Activated CD4-positive, alpha-beta T cell treated with anti-CD3 and anti-CD28 coated beads, Interleukin-10, Interleukin-2, amounts not matched to agents 100 ng/mL and 50 ng/mL, durations not matched to agents 16 hours and 8 hours (primary cell): ENCODE measurements at regions not wholly inside any gene's neighbourhood (a gene's known extent, or its start where the extent isn't known, plus 50 kb on each side); places are given as distances from the start of the nearest gene placed in this dataset.

Experiments
- DNase-seq: peaks from one replicate; pipeline ENCODE4 v3.0.0-alpha.2; 2020

DNA sequence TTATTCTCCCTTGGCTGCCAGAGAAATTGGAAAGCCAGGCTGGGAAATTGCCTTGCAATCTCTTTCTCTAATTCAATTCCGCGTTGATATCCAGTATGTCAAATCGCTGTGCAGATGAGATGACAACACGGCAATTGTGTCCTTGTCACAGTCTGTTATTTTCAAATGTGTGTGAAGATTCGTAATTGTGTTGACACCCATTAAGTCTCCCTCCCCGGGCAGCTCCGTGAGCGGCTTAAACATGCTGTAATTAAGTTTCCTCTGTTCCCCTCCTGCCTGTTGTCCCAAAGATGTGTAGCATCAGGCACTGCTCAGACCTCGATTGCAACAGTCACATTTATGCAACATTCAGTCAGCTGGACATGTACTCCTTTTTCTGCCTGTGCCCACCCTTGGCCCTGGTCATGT is 209.5 kb downstream of the LPIN1 start:
- no peak for DNase-seq

DNA sequence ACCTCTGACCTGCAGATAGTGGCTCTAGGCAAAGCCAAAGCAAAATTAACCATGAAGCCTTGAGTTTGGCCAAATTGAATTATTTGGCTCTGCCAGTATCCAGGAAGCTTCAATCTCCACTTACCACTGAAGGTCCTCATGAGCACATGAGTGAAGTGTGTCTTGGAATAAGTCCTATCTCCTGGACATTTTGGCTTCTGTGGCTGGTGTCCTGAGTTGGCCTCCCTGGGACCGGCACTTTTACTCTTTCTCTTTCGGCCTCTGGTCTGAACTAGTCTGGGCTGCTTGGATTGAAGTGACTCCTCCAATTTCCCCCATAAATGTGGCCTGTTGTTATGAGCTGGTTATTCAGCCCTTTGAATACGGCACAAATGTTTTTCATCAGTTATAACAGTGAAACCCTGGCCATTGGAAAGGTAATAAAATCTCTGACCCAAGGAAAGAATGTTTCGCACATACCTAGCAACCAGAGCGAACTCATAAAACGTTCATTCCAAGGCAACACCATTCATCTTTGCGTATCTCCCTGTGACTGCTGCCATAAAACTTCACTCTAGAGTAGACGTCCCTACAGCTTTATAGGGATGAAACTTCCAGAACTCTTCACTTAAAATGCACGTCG is 216.4 kb downstream of the LPIN1 start:
- DNase-seq: no peak

DNA sequence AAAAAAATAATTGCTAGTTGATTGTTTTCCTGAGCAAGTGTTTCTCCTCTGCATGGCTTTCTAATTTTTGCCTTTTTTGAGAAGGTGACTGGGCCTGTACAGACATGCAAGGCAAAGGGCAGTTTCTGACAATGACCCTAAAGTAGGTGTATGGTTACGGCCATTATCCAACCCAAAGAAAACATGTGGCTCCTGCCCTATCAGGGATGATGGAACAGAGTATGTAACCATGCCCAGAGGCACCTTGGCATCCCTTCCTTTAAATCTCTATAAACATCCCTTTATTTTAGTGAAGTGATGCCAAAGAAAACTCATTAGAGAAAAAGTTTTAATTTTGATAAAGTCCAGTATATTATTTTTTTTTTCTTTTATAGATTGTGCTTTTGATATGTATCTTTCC is 217.5 kb downstream of the LPIN1 start:
- DNase-seq: no peak

DNA sequence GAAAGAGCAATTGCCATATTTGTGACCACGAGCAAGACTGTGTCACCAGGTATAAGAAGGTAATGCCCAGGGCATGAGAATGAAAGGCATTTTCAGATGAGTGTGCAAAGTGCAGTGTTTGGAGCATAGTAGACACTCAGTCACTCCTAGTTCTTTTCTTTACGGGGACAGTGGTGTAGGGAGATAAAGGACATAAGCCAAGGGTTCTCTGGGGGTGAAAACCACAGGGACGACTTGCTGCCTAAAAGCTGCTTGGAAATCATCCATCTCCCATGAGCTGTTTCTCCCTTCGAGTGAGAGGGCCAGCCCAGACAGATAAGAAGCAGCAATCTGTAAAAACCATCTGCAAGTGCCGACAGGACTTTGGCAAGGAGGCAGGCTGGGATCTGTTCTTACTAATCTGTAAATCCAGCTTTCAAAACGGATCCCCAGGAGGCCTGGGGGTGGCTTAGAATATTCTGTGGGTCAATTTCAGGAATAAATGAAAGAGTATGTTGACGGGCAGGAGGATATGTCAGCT is 221.6 kb downstream of the LPIN1 start:
- DNase-seq: no peak

DNA sequence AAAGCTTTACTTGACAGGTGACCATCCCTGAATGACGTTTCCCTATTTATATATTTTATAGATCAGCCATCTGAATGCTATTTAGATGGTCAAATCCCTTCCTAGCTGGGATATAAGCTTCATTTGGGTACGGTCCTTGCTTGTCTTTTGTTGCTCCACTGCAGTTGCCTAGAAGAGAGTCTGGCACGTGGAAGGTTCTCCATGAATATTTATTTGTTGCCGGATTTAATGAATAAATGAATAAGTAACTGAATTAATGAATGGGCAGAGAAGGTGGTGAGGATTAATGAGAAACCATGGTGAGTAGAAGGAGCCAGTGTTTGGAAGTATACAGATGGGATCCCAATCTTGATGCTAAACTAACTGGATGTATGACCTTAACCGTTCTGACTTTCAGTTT is 222.1 kb downstream of the LPIN1 start:
- no peak for DNase-seq

DNA sequence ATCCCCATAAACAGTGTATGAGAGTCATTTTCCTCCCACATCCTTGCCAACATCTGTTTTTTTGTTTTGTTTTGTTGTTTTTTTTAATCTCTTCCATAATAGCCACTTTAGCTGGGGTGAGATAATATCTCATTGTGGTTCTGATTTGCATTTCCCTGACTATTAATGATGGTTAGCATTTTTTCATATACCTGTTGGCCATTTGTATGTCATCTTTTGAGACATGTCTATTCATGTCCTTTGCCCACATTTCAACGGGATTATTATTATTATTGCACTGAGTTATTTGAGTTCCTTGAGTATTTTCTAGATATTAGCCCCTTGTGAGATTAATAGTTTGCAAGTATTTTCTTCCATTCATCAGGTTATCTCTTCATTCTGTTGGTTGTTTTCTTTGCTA is 223.3 kb downstream of the LPIN1 start:
- DNase-seq: no peak

DNA sequence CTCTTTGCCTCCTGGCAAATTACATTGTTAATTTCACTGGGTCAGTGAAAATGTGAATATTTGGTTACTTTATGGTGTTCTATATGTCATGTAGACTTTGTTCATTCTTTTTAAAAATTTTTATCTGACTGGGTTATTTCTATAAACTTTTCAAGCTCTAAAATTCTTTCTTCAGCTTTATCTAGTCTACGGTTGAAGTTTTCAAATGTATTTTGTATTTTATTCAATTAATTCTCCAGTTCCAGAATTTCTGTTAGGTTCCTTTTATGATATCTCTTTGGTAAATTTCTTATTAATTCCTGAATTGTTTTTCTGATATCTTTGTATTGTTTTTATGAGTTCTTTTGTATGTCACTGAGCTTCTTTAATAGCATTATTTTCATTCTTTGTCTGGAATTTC is 228.1 kb downstream of the LPIN1 start:
- DNase-seq: no peak

DNA sequence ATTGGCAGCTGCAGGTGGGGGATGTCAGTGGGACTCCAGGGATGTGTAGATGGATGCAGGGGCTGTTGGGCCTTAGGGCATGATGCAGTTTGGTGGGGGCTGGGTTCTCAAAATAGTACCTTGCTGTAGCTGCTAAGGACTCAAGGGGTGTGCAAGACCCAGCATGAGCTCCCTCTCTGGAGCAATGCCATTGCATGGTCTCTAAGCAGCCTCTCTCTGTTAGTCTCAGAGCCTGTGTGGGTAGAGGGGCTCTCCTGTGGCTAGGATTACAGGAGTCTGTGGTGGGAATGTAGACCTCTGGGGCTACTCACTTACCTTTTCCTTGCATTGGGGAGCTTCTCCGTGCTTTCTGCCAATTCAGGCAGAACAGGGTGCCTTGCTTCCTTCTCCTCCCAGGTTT is 228.9 kb downstream of the LPIN1 start:
- DNase-seq: no peak

DNA sequence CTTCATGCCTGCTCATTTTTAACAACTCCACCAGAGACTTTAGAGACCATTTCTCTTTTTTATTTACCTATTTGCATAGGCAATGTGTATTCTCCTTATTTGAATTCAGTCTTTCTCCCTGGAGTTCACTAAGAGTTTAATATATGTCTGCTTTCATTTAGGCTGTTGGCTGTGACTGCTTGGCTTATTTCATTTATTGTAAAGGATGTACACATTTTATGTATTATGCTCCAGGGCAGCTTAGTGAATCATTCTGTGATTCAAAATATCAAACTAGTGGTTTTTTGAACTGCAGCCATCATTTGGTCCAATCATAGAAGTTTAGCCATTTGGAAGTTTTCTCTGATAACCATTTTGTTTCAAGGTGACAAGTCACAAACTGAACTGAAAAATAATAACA is 229.6 kb downstream of the LPIN1 start:
- DNase-seq: no peak

DNA sequence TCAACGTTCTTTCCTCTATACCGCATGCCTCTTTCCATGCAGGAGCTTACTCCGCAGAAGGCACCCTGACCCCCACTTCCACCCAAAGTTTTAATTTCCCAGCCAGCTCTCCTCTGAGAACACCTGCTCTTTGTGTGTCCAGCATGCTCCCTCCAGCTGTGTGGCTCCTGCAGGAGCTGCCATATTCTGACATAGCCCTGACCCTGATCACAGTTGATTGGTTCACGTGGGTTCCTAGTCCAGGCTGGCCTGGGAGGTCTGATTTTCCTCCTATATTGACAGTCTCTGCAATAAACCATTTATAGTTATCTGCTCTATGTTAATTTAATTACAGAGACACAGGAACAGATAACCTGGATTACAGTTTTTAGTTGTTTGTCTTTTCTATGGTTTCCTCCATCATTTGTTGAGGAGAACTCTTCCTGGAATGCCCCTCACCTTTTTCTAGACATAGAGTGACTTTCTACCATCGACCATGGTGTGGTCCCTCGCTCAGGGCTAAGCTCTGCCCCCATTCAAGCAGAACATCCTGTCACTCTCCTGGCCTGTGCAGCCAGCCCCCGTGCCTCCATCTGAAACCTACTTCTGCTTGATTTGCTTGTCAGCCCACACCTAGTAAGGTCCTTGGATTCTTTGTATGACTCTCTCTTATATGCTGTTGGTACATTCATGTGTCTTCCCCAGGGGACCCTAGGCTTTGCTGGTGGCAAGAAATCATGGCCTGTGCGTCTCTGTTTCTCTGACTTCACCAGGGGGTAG is 231.5 kb downstream of the LPIN1 start:
- no peak for DNase-seq

DNA sequence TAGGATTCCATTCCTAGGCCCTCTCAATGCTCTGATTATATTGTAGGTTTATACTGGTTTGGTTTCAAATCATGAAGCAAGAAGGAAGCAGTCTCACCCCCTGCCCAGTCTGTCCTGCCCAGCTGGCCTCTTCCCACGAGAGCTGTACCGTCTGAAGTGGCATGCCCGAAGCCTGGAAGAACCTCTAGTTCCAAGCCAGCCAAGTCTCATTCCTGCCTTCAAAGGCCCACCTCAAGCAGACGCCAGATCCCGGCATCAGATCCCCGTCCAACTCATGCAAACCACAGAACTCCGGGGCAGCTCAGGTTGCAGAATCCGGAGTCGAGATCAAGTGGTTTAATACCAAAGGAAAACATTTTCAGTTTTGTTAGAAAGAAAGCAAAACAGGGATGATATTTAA is 234.4 kb downstream of the LPIN1 start:
- no peak for DNase-seq

DNA sequence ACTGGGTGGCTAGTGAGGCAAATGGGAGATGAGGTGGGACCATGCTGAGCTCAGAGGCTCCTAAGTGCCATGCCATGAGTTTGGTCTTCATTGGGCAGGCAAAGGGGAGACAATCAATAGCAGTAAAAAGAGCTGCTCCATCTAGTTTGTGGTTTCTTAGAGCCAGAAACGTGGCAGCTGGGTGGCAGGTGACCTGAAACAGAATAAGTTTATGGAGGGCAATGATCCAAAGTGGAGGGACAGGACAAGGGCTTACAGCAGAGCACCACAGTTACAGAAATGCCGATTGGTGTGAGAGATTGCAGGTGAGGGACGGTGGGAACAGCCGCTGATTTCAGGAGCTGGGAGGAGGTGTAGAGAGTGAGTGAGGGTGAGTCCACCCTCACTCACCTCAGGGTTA is 237.0 kb downstream of the LPIN1 start:
- no peak for DNase-seq

DNA sequence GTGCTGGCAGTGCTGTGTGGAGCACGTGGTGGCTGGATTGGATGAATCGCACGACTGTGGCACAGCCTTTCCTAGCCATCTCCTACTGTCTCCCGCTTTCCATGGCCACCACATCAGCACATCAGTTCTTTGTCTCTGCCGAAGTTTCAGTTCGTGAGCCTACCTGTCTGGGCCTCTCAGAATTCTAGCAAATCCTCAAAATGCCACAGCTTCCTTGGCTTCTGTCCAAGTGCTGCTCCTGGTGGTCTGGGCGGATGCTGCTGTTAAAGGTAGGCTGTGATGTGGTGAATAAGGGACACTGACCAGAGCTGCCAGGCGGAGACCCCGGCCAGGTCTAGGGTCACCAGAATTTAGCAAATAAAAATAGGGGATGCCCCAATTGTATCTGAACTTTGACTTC is 237.4 kb downstream of the LPIN1 start:
- no peak for DNase-seq

DNA sequence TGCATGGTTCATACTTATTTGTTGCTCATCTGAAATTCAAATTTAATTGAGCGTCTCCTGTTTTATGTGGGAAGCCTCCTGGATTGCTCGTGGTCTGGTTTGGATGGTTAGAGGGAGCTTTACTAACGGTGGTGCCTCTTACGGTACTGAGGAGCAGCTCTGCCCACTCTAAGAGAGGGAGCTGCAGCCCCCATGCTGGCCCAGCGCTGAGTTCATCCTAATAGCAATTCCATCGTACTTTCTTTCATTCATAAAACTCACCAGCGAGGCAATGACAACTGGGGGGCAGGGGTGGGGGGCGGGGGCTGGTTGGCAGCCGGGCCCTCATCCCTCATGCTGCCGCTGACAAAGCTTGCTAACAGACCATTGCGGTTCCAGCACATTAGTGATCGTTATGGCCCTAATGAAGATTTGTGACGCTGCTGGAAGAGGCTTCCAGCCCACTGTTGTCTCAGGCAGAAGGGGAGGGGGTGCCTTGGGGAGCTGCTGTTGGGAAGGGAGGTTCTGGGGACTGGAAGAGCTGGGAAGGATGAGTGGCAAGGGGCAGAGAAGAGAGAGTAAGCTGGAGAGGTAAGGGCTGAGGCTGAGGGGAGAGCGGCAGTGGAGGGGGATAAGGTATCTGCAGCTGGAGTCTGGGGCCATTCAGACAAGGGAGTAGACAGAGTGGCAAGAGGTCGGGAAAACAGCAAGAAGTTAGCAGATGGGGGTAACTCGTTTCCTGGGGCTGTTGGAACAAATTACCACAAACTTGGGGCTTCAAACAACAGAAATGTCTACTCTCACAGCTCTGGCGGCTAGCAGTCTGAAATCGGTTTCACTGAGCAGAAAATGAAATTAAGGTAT is 238.1 kb downstream of the LPIN1 start:
- no peak for DNase-seq

DNA sequence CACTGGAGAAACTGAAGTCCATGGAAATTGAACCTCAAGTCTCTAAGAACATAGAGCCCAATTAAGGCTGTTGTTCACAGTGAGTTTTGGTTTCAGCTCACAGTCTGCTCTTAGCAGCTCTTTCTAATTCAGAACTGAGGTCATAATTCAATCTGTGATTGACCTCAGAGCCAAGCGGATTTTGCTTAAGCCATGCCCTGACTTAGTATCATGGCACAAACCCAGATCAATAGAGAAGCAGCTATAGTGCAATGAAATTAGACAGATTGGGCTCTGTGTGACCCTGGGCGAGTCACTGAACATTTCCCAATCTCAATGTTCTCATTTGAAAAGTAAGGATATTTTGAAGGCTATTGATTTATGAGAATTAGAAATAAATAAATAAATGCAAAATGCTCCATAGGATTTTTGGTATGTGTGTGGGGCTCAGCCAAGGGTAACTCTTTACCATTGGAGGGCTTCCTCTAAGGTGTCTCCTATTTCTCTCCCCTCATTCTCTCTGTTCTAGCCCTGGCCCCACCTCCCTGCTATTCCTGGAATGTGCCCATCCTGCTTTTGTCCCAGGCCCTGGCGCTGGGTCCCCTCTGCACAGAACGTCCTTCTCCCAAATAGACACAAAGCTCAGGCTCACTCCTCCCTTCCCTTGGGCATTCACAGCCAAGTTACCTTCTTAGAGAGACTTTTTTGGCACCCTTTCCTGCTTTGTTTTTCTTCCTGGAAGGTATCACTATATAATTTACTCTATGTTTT is 239.6 kb downstream of the LPIN1 start:
- DNase-seq: no peak

DNA sequence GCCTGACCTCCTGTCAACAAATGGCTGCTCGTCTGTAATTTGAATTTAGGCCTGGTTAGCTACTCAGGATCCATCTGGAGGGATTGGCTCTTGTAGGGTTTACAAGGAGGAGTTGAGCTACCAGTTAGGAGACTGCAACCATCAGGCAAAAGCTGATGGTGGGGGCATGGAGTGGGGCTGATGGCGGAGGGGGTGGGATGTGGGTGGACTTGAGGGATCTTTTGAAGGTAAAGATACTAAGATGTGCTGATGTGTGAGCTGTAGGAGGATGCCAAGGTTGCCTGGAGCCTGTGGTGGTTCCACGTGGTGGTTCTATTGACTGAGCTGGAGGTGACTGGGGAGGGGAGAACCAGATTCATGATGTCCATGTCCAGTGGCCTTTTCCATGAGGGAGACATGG is 240.7 kb downstream of the LPIN1 start:
- no peak for DNase-seq

DNA sequence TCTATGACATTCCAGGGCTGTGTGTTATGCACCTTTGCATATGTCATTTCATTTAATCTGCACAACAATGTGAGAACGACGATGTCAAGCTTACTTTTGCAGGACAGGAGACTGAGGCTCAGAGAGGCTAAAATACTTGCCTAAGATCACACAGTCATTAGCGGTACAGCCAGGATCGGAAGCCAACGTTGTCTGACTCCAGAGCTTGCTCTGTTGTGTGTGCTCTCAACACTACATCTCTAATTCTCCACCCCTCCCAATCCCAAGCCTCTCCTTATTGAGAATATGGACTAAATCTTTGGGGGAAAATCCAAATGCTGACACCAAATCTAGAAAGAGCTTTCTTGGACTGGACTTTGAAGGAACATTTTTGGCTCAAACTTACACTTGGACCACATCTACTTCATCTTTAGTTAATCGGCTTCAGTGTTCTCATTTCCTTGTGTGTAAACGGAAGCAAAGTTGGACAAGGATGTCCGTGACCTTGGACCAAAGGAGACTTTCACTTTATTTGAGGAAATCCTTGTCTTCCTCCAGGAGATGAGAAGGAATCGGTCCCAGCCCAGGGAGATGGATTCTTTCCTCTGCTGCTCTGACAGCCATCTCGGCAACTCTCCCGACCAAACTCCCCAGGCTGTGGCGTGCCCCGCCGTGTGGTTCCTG is 242.4 kb downstream of the LPIN1 start:
- no peak for DNase-seq

DNA sequence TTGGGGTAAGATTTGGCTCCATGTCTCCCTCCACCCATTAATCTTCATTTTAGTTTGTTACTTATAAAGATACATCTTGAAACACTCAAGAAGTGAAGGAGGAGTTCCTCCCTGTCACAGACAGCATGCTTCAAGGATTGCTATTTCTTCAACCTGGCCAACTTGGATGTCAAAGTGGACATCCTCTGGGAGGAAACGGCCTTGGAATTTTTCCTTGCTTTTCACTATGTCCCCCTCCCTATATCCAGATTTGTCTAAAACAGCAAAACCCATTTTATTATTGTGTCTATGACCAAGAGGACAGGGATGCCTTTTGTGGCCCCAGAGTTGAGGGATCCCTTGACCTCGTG is 242.9 kb downstream of the LPIN1 start:
- DNase-seq: no peak

DNA sequence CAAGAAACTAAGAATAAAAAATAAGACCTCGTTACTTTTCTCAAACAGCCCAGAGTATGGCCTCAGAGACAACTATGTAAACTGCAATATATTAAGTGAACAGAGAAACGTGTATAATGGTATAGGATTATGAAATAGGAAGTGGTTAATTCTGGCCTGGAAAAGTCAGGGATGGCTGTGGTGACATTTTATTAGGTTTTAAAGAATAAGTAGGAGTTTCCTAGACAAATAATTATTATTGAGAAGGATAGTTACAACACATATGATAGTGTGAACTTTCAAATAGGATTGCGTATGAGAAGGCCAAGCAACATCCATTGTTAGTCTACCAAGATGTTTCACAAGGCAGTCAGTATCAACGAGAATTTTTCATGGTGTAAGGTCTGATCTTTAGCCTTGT is 244.1 kb downstream of the LPIN1 start:
- no peak for DNase-seq

DNA sequence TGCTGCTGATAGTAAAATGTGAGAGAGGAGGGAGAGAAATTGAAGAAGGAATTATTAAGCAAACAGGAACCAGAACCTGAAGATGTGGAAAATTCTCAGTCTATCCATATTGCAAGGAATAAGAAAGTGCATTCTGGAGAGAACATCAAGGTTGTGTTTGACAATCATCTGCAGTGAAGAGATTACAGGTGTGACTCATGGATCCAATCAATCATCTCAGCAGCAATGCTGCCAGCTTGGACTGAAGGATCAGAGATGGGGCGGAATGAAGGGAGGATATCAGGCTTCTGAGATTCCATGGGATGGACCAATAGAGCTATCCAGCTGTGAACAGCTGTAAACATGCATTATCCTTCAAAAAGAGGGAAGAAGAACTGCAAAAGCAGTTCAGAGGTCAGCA is 247.3 kb downstream of the LPIN1 start:
- no peak for DNase-seq

DNA sequence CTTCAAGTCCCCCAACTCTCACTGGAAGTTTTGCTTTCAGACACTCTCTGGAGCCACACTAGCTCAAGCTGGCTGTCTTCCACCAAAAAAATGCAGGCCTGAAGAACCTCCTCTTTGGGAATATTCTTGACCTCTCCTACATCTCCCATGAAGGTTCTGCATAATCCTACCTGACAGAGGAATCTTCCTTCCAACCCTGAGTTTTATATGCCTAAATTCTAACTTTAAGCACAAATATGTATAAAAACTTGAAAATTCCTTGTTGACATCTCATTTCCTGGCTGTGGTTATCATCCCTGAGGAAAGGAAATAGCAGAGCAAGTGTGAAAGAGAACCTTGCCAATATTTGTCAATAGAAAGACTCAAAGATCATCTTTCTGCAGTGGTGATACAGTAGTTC is 249.0 kb downstream of the LPIN1 start:
- no peak for DNase-seq

DNA sequence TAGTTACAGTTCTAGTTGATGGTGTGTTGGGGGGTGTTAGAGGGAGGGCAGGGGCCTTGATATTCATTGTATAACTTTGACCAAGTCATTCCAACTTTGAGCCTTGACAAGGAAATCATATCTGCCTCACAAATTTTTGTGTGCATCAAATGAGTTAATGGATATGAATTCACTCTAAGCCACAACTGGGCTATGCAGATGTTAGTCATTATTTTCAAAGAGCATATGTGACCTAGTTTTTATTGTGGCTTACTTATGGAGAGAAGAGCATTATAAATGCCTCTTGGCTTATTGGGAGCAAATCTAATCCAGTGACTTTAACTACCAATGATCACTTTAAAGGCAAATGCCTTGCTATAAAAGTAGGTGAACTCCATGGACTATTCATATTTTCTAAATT is 250.2 kb downstream of the LPIN1 start:
- no peak for DNase-seq

DNA sequence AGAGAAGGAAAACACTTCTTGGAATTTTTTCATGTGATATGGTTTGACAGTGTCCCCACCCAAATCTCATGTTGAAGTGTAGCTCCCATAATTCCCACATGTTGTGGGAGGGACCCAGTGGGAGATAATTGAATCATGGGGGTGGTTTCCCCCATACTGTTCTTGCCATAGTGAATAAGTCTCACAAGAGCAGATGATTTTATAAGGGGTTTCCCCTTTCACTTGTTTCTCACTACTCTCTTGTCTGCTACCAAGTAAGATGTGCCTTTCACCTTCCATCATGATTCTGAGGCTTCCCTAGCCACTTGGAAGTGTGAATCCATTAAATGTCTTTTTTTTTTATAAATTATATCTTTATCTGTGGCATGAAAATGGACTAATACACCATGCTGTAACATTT is 250.7 kb downstream of the LPIN1 start:
- DNase-seq: no peak
